Tibial nerve (tissue), 4 donors: ENCODE measurements at regions not wholly inside any gene's neighbourhood (a gene's known extent, or its start where the extent isn't known, plus 50 kb on each side); places are given as distances from the start of the nearest gene placed in this dataset.
A peak's percentile ranks its signal among the peaks of the same experiment; 100 is the strongest.

Source experiments
- DNase-seq, 2 donors: peaks; one replicate each; pipeline ENCODE4 v3.0.0-alpha.2; 2019; ENCODE audit warnings: low spot score in 2 of 2
- H3K27ac ChIP-seq, 4 donors: fragments of 200-600 bp; sonication (generic) in 3 of 4; one replicate each; pipeline ENCODE4 v1.5.1; 2017 to 2019; ENCODE audit warnings: mild to moderate bottlenecking in 1 of 4
- H3K27me3 ChIP-seq, 2 donors: fragments of 200-600 bp; sonication (generic) in 1 of 2; one replicate each; pipeline versions ENCODE4 v1.5.1 to v1.6.0; 2017 to 2019
- H3K36me3 ChIP-seq, 3 donors: fragments of 200-600 bp; sonication (generic); one replicate each; pipeline ENCODE4 v1.5.1; 2018 to 2019
- H3K4me1 ChIP-seq, 4 donors: fragments of 200-600 bp; sonication (generic) in 3 of 4; one replicate each; pipeline ENCODE4 v1.5.1; 2017 to 2019
- H3K4me3 ChIP-seq, 4 donors: fragments of 200-600 bp; sonication (generic) in 3 of 4; one replicate each; pipeline ENCODE4 v1.5.1; 2017 to 2019; ENCODE audit warnings: mild to moderate bottlenecking in 1 of 4, moderate library complexity in 1 of 4
- H3K9me3 ChIP-seq, 4 donors: fragments of 200-600 bp; sonication (generic) in 3 of 4; one replicate each; pipeline ENCODE4 v1.5.1; 2017 to 2019
- EP300 ChIP-seq, 2 donors: sonication (generic); formaldehyde crosslinking; IDR thresholded peaks; one replicate each; pipeline ENCODE4 v1.6.1; 2017; ENCODE audit warnings: antibody characterized with exemption in 2 of 2, mild to moderate bottlenecking in 1 of 2
- POLR2A ChIP-seq, 2 donors: fragments of 450-650 bp; IDR thresholded peaks; one replicate each; pipeline ENCODE4 v1.6.1; 2017; ENCODE audit warnings: antibody characterized with exemption in 2 of 2, mild to moderate bottlenecking in 2 of 2, moderate library complexity in 2 of 2
- WGBS, 2 donors: methylation state at CpG; one replicate each; pipeline ENCODE4 v1.1.5; 2018; 5-methylcytosine and 5-hydroxymethylcytosine counted together
- TF ChIP-seq, protein P1 (sequence below), 5 experiments: fragments of 200-600 bp in 3 of 5; fragments of 450-650 bp in 2 of 5; sonication (generic) in 3 of 5; IDR thresholded peaks; one replicate each; pipeline ENCODE4 v1.5.1; 2016 to 2019; ENCODE audit warnings: antibody characterized with exemption in 5 of 5, mild to moderate bottlenecking in 3 of 5, moderate library complexity in 2 of 5

DNA sequence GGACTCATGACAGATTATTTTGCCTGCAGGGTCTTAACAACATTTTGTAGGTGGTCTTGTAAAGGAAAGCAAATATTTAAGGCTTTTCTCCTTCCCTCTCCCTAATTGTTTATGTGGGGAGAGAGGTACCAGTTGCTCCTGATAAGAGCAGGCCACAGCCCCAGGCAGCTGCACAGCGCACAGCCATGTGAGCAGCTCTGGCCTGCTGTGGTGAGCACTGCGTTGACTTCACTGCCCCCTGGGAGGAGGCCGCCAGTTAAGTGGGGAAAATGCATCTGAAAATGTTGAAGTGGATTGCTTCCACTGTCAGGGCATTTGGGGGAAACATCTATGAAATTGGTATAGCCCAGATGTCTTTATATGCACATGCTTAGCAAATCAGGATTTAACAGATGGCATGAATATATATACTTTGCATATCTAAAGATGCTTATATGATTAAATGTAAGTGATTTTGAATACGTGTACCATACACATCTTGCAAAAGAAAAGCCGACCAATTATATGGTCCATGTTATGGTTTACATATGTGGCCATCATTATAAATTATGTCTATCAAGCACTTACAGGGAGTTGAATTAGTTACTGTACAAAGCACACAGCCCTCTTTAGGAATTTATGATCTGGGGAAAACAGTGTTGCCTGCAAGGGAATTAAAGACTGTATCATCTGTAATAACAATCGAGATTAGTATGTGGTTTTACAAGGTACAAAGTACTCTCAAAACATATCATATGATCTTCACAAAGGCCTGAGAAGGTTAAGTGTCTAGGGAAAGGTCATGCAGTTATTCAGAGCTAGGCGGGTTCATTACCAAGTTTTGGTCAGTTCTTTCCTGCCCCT is 132.1 kb downstream of the RHOU start:
- Histone ChIP-seq H3K27me3 (no peaks in the 10 kb centered on the region), H3K36me3 (no peaks in the 10 kb centered on the region), H3K4me1 (peaks cover 0 to 49% (median 0%) of the 10 kb centered on the region in 4 donors), H3K27ac (peak overlapping the region in 1 of 4 donors; percentile 11), H3K4me3 (no peak overlapping the region), H3K9me3 (no peaks in the 10 kb centered on the region)
- WGBS, 2 donors = 66 to 79% methylated on average over 7 of the region's 7 CpGs
- DNase-seq = no peak
- no peak for TF ChIP-seq POLR2A (IDR thresholded peaks at IDR 0.05)
- TF ChIP-seq EP300 (IDR thresholded peaks at IDR 0.05) = no peak
- TF ChIP-seq, protein P1, sequence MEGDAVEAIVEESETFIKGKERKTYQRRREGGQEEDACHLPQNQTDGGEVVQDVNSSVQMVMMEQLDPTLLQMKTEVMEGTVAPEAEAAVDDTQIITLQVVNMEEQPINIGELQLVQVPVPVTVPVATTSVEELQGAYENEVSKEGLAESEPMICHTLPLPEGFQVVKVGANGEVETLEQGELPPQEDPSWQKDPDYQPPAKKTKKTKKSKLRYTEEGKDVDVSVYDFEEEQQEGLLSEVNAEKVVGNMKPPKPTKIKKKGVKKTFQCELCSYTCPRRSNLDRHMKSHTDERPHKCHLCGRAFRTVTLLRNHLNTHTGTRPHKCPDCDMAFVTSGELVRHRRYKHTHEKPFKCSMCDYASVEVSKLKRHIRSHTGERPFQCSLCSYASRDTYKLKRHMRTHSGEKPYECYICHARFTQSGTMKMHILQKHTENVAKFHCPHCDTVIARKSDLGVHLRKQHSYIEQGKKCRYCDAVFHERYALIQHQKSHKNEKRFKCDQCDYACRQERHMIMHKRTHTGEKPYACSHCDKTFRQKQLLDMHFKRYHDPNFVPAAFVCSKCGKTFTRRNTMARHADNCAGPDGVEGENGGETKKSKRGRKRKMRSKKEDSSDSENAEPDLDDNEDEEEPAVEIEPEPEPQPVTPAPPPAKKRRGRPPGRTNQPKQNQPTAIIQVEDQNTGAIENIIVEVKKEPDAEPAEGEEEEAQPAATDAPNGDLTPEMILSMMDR (IDR thresholded peaks at IDR 0.05) = no peak

DNA sequence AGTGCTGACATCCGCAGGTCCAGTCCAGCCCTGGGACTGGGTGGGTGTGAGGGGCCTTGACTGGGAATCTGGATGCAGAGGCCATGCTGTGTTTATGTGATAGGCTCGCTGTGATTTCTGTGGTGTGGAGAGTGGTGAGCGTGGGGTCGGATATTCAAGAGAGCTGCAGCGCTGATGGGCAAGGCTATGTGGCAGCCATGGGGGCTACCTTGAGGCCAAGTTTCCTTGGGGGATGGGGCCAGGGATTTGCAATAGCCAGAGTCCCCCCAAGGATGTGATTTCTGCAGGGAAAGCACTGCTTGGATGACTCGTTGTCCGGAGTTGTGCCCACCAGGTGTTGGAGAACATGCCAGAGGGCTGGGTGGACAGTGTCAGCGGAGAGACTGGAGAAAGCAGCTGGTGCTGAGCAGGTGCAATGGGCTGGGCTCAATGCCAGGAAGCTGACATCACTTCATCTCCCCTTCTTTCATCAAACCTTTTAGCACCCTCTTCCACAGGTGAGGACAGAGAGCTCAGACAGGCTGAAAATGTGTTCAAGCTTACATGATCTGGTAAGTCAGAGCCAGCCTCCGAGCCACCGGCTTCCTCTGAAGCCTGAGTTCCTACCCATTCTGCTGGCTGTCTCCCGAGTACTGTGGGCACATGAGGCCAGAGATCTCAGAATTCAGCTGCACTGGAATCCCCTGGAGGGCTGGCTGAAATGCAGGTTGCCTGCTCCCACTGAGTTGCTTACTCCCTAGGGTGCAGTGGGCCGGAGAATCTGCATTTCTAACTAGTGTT is 132.9 kb downstream of the RHOU start:
- H3K27ac ChIP-seq = no peak overlapping the region
- peaks cover 0 to 41% (median 0%) of the 10 kb centered on the region in 4 donors for H3K4me1 ChIP-seq
- no peaks in the 10 kb centered on the region for H3K9me3 ChIP-seq
- DNase-seq = no peak
- TF ChIP-seq POLR2A (IDR thresholded peaks at IDR 0.05) = no peak
- TF ChIP-seq, protein P1 (IDR thresholded peaks at IDR 0.05) = no peak
- no peak for TF ChIP-seq EP300 (IDR thresholded peaks at IDR 0.05)
- WGBS, 2 donors = 75 to 85% methylated on average over 12 of the region's 12 CpGs
- H3K27me3 ChIP-seq = no peaks in the 10 kb centered on the region
- H3K36me3 ChIP-seq = no peaks in the 10 kb centered on the region
- no peak overlapping the region for H3K4me3 ChIP-seq

DNA sequence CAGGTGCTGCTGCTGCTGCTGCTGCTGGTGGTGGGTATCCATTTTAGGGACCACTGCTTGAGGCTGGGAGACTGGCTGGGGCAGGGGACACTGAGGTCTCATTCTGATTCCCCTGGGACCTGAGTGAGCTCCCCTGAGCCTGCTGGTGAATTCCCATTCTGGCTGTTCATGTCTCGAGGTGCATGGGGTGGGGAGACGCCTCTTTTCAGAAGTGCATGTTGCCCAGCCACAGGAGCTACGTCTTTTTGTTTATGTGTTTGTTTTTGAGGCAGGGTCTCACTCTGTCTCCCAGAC is 133.4 kb downstream of the RHOU start:
- no peaks in the 10 kb centered on the region for H3K9me3 ChIP-seq
- H3K36me3 ChIP-seq = no peaks in the 10 kb centered on the region
- no peak overlapping the region for H3K27ac ChIP-seq
- no peak overlapping the region for H3K4me3 ChIP-seq
- WGBS, 2 donors = 88 to 96% methylated on average over 3 of the region's 3 CpGs
- H3K27me3 ChIP-seq = no peaks in the 10 kb centered on the region
- no peak for DNase-seq
- TF ChIP-seq, protein P1 (IDR thresholded peaks at IDR 0.05) = no peak
- TF ChIP-seq POLR2A (IDR thresholded peaks at IDR 0.05) = no peak
- TF ChIP-seq EP300 (IDR thresholded peaks at IDR 0.05) = no peak
- peaks cover 0 to 37% (median 0%) of the 10 kb centered on the region in 4 donors for H3K4me1 ChIP-seq

DNA sequence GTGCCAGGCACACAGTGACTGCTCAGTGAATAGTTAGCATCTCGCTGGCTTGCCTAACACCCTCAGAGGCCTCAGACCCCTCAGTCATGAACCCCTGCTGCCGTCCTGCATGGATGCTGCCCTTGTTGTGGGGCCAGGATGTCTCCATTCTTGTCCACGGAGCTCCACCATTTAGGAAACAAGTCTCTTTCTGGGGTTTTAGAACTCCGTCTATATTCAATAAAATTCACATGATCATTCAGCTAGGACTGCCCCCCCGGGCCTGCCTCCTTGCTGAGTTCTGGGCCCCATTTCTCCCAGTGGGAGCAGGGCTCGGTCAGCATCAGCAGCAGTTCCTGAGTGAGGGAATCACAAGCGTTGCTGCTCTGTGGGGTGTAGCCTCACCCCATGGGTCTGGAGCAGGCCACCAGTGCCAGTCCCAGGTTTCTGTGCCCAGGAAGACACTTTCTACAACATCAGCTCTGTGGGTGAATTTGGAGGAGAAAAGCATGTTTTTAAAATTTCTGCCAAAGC is 134.1 kb downstream of the RHOU start:
- H3K27ac ChIP-seq = no peak overlapping the region
- H3K4me1 ChIP-seq = peaks cover 0 to 30% (median 0%) of the 10 kb centered on the region in 4 donors
- H3K36me3 ChIP-seq = no peaks in the 10 kb centered on the region
- 92 to 94% methylated on average over 7 of the region's 7 CpGs for WGBS, 2 donors
- H3K27me3 ChIP-seq = no peaks in the 10 kb centered on the region
- H3K4me3 ChIP-seq = no peak overlapping the region
- H3K9me3 ChIP-seq = no peaks in the 10 kb centered on the region
- DNase-seq = no peak
- TF ChIP-seq EP300 (IDR thresholded peaks at IDR 0.05) (no peak), POLR2A (IDR thresholded peaks at IDR 0.05) (no peak)
- TF ChIP-seq, protein P1 (IDR thresholded peaks at IDR 0.05) = no peak
